Iris pigment epithelial cell (primary cell): ENCODE measurements at regions not wholly inside any gene's neighbourhood (a gene's known extent, or its start where the extent isn't known, plus 50 kb on each side); places are given as distances from the start of the nearest gene placed in this dataset.

Source experiments
- DNase-seq: peaks from one replicate; pipeline ENCODE4 v3.0.0-alpha.2; 2011; ENCODE audit warnings: low read depth

- DNase-seq: no peak
These were observed 398.1 kb downstream of the GABRB3 start for GRCh38 chr15:26374806-26375205.

GRCh38 chr15:26372706-26373105 is 400.2 kb downstream of the GABRB3 start:
- no peak for DNase-seq

GRCh38 chr15:26365077-26365476 is 407.8 kb downstream of the GABRB3 start:
- DNase-seq: no peak

- no peak for DNase-seq
These were observed 413.0 kb downstream of the GABRB3 start for GRCh38 chr15:26359855-26360254.

GRCh38 chr15:26358708-26359107 is 414.2 kb downstream of the GABRB3 start:
- no peak for DNase-seq

- no peak for DNase-seq
These were observed 415.2 kb downstream of the GABRB3 start for GRCh38 chr15:26357653-26358052.

GRCh38 chr15:26355472-26356074 is 417.3 kb downstream of the GABRB3 start:
- DNase-seq: no peak

GRCh38 chr15:26352909-26353308 is 420.0 kb downstream of the GABRB3 start:
- no peak for DNase-seq

- DNase-seq: no peak
These were observed 420.5 kb downstream of the GABRB3 start for GRCh38 chr15:26352406-26352805.

GRCh38 chr15:26325495-26325894 is 447.4 kb downstream of the GABRB3 start:
- DNase-seq: no peak

- DNase-seq: no peak
These were observed 449.3 kb downstream of the GABRB3 start for GRCh38 chr15:26323566-26323965.

GRCh38 chr15:26318689-26319088 is 454.2 kb downstream of the GABRB3 start:
- DNase-seq: no peak

- DNase-seq: no peak
These were observed 451.4 kb upstream of the ATP10A start for GRCh38 chr15:26314577-26314976.

GRCh38 chr15:26311710-26312236 is 448.6 kb upstream of the ATP10A start:
- DNase-seq: no peak

- no peak for DNase-seq
These were observed 435.6 kb upstream of the ATP10A start for GRCh38 chr15:26298659-26299170.

GRCh38 chr15:26298010-26298658 is 435.0 kb upstream of the ATP10A start:
- no peak for DNase-seq

GRCh38 chr15:26295336-26296085 is 432.4 kb upstream of the ATP10A start:
- no peak for DNase-seq

GRCh38 chr15:26294059-26294689 is 431.0 kb upstream of the ATP10A start:
- no peak for DNase-seq

- no peak for DNase-seq
These were observed 424.3 kb upstream of the ATP10A start for GRCh38 chr15:26287381-26287780.

- no peak for DNase-seq
These were observed 417.2 kb upstream of the ATP10A start for GRCh38 chr15:26280281-26280680.

- DNase-seq: no peak
These were observed 398.8 kb upstream of the ATP10A start for GRCh38 chr15:26261966-26262365.

GRCh38 chr15:26261413-26261812 is 398.3 kb upstream of the ATP10A start:
- no peak for DNase-seq
